Activated T-helper 9 cell treated with anti-CD3 and anti-CD28 coated beads, Interleukin-2, amount 50 U/mL, for 16 hours (primary cell): ENCODE measurements at regions not wholly inside any gene's neighbourhood (a gene's known extent, or its start where the extent isn't known, plus 50 kb on each side); places are given as distances from the start of the nearest gene placed in this dataset.
"Not testable (repeated sequence)": the region's sequence is repeated elsewhere in the genome, so short reads cannot be mapped to it uniquely, and the experiment has no call there.

Source experiments
- DNase-seq: peaks from one replicate; pipeline ENCODE4 v3.0.0-alpha.2; 2020; ENCODE audit warnings: low read depth

DNA sequence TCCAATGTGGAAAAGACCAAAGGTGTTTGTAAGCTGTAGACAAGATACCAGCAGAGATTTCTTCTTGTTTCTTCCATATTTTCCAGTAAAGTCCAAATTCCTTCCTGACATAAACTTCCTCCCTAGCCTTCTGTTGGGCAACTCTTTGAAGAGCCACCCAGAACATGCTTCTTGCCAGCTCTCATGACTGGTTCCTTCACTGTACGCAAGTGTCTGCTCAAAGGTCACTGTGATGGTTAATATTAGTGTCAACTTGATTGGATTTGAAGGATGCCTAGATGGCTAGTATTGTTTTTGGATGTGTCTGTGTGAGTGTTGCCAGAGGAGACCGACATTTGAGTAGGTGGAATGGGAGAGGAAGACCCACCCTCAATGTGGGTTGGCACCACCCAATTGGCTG is 416.6 kb upstream of the RUNX1 start:
- DNase-seq = no peak

DNA sequence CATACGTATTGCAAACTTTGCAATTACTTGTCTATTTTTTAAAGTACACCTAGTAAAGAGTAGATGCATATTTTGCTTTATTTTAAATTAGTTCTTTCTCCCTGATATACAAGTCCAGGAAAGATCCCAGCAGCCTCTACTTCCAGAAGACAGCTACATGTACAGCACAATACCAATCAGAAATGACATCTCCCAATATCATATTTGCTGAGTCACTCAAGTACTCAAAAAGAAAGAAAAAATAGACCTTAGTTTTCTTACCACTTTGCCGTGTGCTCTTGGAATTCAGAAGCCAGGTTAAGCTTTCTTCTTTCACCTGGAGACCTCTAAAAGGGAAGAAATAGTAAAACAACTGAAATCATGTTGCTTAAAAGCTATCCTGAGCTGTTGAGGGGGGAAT is 412.6 kb upstream of the RUNX1 start:
- DNase-seq = no peak

DNA sequence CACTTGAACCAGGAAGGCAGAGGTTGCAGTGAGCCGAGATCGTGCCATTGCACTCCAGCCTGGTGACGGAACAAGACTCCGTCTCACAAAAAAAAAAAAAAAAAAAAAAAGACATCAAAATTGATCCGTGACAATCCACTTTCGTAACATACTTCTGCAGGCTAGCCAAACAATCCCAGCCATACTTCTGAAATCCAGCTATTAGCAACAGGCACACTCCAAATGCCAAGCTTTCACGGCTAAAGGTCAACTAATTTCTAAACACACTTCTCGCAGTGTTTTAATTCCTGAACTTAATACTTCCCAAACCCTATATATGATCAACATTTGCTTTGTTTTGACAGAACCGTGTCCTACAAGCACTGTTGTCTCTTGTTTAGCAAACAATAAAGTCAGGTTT is 411.3 kb upstream of the RUNX1 start:
- DNase-seq = no peak

DNA sequence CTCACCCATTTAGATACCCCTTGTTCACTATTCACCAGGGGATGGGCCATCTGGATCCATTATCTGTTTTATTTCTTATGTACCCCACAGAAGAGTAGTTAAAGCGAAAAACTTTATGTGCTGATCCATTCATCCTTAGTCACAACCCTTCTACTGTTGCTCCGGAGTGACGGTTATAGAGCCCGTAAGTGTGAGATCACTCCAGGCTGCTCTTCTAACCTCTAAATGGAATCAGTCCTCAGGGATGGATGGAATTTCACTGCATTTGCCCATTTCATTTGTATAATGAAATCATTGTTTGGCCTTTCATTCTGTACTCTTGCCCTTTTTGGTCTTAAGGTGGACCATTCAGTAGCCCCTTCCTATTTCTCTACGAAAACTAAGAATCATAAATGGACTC is 409.3 kb upstream of the RUNX1 start:
- no peak for DNase-seq

DNA sequence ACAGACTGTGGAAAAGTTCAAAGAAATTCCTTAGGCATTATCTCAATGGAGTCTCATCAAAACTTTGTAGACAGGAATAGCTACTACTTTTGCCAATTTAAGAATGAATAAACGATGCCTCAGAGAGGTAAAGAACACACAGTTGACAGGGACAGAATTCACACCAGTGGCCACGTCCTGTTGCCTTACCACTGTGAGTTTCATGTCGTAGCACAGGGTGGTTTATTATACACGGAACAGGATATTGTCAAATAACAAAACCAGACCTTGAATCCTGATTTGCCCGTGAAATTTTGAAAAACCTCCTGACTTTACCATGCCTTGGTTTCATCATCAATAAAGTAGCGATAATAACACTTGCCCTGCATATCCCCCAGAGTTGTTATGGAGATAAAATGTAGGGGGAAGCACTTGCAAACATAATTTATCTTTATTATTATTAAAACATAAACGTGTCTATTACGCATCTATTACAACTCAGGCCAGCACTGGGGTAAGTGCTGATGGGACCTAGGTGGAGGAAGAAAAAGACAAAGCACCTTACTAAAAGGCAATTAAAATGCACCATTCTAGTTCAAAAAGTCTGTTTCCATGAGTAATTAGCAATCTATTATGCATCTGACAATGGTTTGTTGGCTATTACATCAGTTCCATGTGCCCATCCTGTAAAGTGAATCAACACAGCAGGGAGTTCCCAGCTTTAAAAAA is 408.1 kb upstream of the RUNX1 start:
- DNase-seq = no peak

DNA sequence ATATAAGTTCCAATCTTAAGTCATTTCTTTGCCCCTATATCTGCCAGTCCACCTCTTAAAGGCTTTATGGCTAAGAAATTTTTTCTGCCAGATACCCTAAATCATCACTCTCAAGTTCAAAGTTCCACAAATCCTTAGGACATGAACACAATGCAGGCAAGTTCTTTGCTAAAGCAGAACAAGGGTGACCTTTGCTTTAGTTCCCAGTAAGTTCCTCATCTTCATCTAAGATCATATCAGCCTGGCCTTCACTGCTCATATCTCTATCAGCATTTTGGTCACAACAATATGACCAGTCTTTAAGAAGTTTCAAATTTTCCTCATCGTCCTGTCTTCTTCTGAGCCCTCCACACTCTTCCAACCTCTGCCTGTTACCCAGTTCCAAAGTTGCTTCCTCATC is 402.2 kb upstream of the RUNX1 start:
- DNase-seq = no peak

DNA sequence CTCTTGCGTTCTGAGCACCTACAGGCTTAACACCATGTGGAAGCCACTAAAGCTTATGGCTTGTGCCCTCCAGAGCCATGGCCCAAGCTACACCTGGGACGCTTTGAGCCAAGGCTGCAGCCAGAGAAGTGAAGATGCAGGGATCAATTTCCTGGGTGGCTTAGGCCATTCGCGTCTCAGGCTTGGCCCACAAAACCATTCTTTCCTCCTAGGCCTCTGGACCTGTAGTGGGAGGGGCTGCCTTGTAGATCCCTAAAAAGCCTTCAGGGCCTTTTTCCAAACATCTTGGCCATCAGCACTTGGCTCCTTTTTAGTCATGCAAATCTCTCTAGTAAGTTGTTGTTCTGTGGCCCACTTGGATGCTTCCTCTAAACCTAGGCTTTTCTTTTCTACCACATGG is 401.7 kb upstream of the RUNX1 start:
- DNase-seq = no peak

DNA sequence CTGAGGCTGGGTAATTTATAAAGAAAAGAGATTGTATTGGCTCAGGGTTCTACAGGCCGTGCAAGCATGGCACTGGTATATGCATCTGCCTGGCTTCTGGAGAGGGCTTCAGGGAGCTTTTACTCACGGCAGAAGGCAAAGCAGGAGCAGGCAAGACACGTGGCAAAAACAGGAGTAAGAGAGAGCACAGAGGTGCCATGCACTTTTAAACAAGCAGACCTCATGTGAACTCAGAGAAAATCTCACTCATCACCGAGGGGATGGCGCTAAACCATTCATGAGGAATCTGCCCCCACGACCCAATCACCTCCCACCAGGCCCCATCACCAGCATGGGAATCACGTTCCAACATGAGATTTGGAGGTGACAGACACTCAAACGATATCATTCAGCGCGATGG is 400.7 kb upstream of the RUNX1 start:
- DNase-seq = no peak

DNA sequence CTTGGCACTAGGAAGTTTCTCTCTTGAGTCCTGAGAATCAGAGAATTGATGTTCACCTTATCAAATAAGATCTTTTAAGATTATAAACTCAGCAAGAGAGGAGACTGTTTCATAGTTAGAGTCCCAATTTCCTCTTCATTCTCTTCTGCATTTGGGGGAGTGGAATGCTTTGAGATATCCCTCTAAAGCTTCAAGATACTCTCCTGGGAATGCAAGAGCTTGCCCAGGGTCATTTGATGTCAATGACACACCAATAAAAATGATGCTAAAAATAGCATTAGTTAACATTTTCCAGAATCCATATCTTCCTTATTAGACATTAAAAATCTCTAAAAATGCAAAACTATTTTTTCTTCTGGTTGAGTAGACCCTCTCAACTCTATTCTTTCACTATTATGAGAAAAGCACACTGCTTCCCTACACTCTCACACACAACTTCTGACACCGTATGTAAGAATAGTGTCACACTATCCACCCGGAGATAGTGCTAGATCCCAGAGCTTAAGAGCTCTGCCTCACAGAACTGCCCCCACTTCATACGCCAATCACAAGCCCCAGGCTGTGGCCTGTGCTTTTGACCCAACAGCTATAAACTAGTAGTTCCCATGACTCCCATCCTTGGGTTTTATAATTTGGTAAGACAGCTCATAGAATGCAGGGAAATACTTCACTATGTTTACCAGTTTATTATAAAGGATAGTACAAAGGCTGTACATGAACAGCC is 399.9 kb upstream of the RUNX1 start:
- DNase-seq = no peak

DNA sequence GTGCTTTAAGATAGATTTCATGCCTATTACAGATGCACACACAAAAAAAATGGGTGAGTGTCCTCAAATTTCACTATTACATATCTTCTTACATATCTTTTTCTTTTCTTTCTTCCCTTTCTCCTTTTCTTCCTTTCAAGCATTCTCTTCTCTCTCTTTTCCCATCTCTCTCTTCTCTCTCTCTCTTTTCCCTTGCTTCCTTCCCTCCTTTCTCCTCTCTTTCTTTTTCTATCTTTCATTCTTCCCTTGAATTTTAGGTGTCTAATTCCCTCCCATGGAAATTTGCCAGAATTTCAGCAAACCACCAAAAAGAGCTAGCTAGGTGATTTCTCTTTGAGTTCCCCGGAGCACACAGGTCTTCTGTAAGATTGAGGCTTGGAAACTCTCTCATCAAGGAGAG is 395.3 kb upstream of the RUNX1 start:
- DNase-seq = no peak

DNA sequence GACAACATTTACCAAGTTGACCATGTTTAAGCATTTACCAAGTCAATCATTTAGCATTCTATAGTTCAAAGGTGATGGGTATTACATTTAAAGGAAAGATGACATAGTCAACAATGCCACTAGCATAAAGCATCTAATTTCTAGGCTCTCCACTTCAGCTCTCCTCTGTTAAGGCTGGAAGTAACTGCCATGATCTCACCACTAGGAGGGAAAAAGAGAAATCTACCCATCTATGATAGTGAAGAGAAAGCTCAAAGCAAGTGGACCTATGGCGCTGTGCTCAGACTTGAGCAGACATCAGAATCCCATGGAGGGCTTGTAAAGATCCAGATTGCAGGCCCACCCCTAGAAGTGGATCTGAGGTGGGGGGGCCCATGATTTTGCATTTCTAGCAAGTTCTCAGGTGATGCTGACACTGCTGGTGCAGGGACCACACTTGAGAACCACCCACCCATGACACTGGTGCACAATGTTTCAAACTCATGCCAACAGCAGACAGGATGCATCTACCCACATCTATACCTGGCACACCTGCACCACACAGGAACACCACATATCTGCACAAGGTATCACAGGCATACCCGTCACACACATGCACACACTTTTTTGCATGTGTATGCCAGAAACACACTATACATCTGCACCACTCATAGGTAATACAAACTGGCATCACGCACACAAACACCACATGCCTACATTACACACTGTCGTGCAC is 392.9 kb upstream of the RUNX1 start:
- no peak for DNase-seq

DNA sequence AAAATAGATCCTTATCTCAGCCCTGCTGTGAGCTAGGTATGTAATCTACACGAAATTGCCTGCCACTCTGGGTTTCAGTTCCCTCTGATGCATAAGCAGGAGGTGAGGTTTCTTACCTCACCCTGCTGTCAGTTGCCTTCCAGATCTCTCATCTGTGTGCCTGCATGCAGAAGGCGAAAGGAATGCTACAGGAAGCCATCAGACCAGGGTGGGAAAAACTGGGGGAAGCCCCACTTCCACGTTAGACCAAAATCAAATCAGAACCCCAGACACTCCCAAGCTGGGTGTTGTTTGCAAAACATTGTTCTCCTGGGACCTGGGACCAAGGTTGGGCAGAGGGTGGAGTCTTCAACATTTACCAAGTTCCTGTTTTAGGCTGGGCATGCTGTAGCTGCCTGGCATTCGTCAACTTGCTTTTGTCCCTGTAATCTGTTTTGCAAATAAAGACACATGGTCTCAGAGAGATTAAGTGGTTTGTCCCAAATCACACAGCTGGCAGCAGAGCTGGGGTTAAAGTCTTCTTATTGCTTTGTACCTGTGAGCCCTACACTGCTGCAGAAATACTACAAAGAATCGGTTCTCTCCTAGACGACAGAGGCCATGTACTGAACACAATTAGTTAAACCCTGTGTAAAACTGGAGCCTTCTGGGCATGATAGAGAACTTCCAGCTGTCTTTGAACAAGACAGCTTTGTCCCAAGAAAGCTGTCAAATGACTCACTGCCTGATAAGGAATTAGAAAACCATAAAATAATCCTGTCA is 389.7 kb upstream of the RUNX1 start:
- DNase-seq = no peak

DNA sequence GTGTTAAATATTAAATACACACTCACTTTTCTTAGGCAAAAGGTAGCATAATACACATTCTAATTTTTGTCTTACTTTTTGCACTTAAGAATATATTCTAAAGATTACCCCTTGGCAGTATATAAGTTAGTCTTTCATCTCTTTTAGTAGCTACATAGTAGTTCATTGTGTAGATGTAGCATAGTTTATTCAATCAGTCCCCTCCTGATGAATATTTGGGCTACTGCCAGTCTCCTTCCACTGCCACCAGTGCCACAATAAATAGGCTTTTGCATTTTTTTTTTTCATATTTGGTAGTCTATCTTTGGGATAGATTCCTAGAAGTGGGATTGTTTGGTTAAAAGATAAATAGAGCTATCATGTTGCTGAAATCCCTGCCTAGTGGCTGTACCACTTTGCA is 388.8 kb upstream of the RUNX1 start:
- no peak for DNase-seq

DNA sequence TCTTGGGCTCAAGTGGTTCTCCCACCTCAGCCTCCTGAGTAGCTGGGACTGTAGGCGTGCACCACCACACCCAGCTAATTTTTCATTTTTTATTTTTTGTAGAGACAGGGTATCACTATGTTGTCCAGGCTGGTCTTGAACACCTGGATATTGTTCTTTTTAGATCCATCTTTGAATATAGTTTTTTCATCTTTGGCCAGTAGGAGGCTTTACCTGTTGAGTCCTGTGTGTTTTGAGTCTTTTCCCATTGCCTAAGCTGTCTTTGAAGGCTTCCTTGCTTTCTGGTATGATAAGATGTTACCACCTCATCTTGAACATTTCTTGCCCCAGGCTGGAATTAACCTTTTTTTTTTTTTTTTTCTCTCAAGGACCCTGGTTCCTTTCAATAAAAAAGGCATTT is 387.8 kb upstream of the RUNX1 start:
- no peak for DNase-seq

DNA sequence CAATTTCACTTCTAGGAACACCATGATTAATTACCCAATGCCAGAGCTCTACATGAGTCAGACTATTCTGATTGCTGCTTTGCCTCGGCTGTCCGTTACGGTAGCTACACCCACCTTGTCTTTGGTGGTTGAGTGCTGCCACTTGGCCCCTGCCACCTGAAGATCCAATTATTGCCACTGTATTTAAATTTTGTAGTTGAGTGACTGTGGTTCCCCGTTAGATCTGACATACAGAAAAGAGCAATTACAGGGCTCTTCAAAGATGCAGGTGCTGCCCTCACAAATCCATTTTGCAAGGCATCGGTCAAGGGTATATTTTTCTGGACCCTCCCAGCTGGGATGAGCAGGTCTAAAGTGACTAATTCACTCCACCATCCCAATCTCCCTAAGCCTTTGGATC is 383.5 kb upstream of the RUNX1 start:
- DNase-seq = not testable (repeated sequence)

DNA sequence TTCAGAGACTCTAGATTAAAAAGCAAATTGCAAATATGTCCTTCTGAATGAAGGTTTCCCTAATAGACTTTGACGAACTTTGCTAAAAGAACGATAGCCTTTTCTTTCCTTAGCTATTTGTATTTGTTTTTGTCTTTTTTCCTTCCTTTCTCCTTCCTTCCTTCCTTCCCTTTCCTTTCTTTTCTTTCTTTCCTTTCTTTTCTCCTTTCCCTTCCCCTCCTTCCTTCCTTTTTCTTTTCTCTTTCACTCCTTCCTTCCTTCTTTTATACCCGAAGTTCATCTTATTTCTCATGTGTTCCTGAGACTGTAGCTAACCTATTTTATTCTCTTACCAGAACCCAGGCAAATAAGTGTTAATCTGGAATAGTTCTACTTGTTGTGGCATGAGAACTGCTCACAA is 381.2 kb upstream of the RUNX1 start:
- DNase-seq = no peak

DNA sequence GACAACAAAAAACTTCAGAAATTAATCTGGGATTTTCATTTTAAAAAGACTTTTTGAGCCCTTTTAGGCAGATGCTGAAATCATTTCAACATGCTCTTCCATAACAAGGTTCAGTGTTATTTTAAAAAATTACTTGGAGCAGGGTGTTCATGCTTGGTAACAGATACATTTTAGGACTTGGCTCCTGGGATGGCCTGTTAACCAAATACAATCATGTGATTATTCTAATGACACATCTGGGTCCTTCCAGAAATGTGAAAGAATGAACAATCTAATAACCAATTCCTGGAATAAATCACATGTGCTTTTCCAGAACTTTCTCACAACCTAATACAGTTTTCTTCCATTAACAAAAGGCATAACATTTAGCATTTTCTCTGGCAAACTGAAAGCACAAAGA is 379.8 kb upstream of the RUNX1 start:
- no peak for DNase-seq

DNA sequence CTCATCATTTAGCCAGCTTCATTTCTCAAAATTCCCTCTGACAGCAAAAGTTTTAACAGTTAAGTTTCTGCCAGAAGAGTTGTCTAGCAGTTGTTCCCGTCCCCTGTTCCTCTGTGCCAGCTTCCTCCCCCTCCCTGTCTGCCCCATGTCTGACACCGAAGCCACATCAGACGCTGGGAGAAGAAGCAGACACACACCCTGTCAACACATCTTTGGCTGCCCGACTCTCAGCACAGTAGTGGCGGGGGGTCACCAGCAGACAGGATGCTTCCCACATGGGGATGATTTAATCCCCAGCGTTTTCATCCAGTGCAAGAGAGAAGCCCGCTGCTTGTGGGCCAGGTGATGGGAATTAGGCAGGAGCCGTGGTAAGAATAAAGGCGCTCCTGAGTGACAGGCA is 379.4 kb upstream of the RUNX1 start:
- DNase-seq = no peak

DNA sequence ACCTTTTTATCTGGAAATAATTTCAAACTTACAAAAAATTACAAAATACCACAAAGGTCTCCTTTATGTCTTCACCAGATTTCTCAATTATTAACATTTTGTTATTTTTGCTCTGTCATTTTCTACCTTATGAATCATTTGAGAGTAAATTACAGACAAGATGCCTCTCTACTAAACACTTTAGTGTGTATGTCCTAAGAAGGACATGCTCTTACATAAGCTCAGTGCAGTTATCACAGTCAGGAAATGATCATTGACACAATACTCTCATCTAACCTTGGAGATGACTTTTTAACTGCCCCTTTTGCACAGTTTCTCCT is 378.9 kb upstream of the RUNX1 start:
- DNase-seq = no peak

DNA sequence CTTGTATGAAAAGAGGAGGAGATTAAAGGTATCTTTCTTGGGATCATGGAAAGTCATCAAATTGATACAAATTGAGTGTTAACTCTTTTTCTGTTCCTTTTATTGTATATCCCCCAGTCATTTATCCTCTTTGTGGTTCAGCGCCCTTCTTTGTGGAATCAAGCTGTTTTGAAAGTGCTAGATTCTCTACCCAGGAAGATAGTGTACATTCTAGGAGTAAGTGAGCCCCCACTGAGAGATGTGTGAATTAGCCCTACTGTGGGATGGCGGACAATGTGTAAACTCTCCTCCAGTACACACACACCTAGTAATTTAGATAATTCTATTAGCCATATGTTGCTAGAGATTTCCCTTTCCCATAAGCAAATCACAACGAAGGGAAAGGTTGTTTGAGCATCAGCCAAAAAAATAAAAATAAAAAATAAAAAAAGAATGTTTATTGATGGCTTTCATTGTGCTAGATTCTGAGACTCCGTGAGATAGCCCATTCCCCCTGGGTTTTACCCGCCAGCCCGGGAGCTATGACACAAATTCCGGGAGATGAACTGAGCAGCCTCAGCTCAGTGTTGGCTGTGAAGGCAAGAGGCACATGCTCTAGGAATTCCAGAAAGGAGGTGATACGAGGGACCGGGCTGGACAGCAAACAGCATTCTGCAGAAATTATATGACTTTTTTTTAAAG is 378.4 kb upstream of the RUNX1 start:
- DNase-seq = no peak

DNA sequence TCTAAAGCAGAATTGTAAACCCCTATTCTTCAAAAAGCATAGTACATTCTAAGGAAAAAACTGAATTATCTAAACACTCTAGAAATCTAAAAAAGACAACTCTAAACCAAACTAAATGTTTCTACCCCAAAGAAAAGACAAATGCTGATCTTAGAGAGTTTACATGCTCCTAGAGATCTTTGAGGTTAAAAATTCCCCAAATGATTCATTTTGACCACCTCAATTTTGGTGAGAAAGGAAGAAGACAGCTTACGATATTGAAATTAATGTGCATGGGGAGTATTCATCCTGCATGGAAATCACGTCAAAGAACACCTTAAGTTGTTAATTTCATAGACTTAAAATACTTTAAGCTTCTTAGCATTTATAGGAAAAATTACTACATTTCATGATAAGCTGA is 377.8 kb upstream of the RUNX1 start:
- DNase-seq = no peak

DNA sequence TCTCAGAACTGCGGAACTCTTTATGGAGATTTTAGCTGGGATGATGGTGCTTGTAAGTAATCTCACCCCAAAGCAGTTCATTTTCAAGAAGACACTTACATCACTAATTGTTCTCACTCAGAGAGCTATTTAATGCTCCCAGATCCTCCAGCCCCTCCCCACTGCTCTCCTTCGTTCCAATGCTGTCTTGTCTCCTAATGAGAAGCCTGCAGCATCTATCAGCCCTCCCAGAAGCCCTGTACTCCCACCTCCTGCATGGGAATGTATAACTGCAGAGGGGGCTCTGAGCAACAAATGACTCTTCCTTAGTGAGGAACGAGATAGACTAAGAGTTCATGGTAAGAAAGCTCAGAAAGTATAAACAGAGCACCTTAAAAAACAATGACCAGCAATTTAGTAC is 377.4 kb upstream of the RUNX1 start:
- no peak for DNase-seq
